GM23338 (cell line): ENCODE measurements at regions not wholly inside any gene's neighbourhood (a gene's known extent, or its start where the extent isn't known, plus 50 kb on each side); places are given as distances from the start of the nearest gene placed in this dataset.

Experiments used
- ATAC-seq: fragments of 200-7000 bp; cut with Tn5 transposase; 3 replicates; pipeline ENCODE4 v1.9.1; 2020
- DNase-seq: peaks from one replicate; pipeline ENCODE4 v3.0.0-alpha.2; 2015; ENCODE audit warnings: low spot score
- H2AFZ ChIP-seq: fragments of 200-600 bp; sonication (generic); 2 replicates; pipeline ENCODE4 v1.8.0; 2016; ENCODE audit warnings: antibody characterized with exemption, mild to moderate bottlenecking, moderate library complexity
- H3F3A ChIP-seq: fragments of 200-600 bp; sonication (generic); replicated peaks from 2 replicates; pipeline ENCODE4 v1.8.0; 2017; ENCODE audit warnings: antibody characterized with exemption, mixed run types, low read depth
- H3K27ac ChIP-seq: fragments of 200-600 bp; sonication (generic); 2 replicates; pipeline ENCODE4 v1.6.1; 2016; ENCODE audit warnings: low read depth
- H3K27me3 ChIP-seq: fragments of 200-600 bp; sonication (generic); 2 replicates; pipeline ENCODE4 v1.8.0; 2016; ENCODE audit warnings: mild to moderate bottlenecking, mixed run types, moderate library complexity; ENCODE audit not compliant: insufficient read depth
- H3K36me3 ChIP-seq: fragments of 200-600 bp; sonication (generic); 2 replicates; pipeline ENCODE4 v1.8.0; 2016; ENCODE audit warnings: mild to moderate bottlenecking; ENCODE audit not compliant: insufficient read depth
- H3K4me1 ChIP-seq: fragments of 200-600 bp; sonication (generic); 2 replicates; pipeline ENCODE4 v1.8.0; 2016; ENCODE audit warnings: mild to moderate bottlenecking, moderate library complexity; ENCODE audit not compliant: insufficient read depth
- H3K4me2 ChIP-seq: fragments of 200-600 bp; sonication (generic); 2 replicates; pipeline ENCODE4 v1.7.1; 2017; ENCODE audit warnings: mixed run types
- H3K4me3 ChIP-seq: fragments of 200-600 bp; sonication (generic); 2 replicates; pipeline ENCODE4 v1.6.1; 2016; ENCODE audit warnings: mixed run types
- H3K79me2 ChIP-seq: fragments of 200-600 bp; sonication (generic); replicated peaks from 2 replicates; pipeline ENCODE4 v1.8.0; 2017; ENCODE audit warnings: mild to moderate bottlenecking; ENCODE audit not compliant: insufficient read depth
- H3K9me2 ChIP-seq: fragments of 200-600 bp; sonication (generic); 2 replicates; pipeline ENCODE4 v1.8.0; 2017; ENCODE audit not compliant: insufficient read depth
- H4K20me1 ChIP-seq: fragments of 200-600 bp; sonication (generic); replicated peaks from 2 replicates; pipeline ENCODE4 v1.8.0; 2017; ENCODE audit warnings: mild to moderate bottlenecking; ENCODE audit not compliant: insufficient read depth
- H3K27ac Mint-ChIP-seq: 2 replicates; pipeline ENCODE4 v1.8.0; 2020; ENCODE audit warnings: inconsistent platforms, mild to moderate bottlenecking, moderate library complexity, mixed read lengths
- H3K27me3 Mint-ChIP-seq: 3 replicates; pipeline ENCODE4 v1.8.0; 2022; ENCODE audit warnings: low read depth, mild to moderate bottlenecking, moderate library complexity, mixed read lengths, inconsistent platforms; ENCODE audit not compliant: insufficient read depth, poor library complexity
- H3K36me3 Mint-ChIP-seq: 3 replicates; pipeline ENCODE4 v1.8.0; 2021; ENCODE audit warnings: low read depth, mild to moderate bottlenecking, inconsistent platforms, moderate library complexity, mixed read lengths
- H3K4me1 Mint-ChIP-seq: 3 replicates; pipeline ENCODE4 v1.8.0; 2020; ENCODE audit warnings: mild to moderate bottlenecking, inconsistent platforms, mixed read lengths
- H3K4me3 Mint-ChIP-seq: 3 replicates; pipeline ENCODE4 v1.8.0; 2021; ENCODE audit warnings: moderate library complexity, mild to moderate bottlenecking, inconsistent platforms, mixed read lengths
- H3K9me3 Mint-ChIP-seq: 3 replicates; pipeline ENCODE4 v1.8.0; 2020; ENCODE audit warnings: moderate library complexity, mild to moderate bottlenecking, inconsistent platforms, mixed read lengths
- CREB1 ChIP-seq: fragments of 250-450 bp; sonication (Bioruptor Pico); IDR thresholded peaks from 2 replicates; pipeline ENCODE4 v1.5.0; 2020; ENCODE audit warnings: low read depth, mild to moderate bottlenecking, moderate library complexity
- EZH2phosphoT487 ChIP-seq: fragments of 200-600 bp; sonication (generic); IDR thresholded peaks from one replicate; pipeline ENCODE4 v1.8.1; 2018; ENCODE audit warnings: antibody characterized with exemption; ENCODE audit not compliant: unreplicated experiment
- NANOG ChIP-seq: IDR thresholded peaks from 2 replicates; pipeline ENCODE4 v1.6.1; 2016; ENCODE audit warnings: antibody characterized with exemption, borderline replicate concordance
- ZNF331 ChIP-seq: fragments of 250-450 bp; sonication (Bioruptor Pico); IDR thresholded peaks from 2 replicates; pipeline ENCODE4 v1.5.0; 2020; ENCODE audit warnings: low read depth, mild to moderate bottlenecking, moderate library complexity
- TF ChIP-seq, protein P1 (sequence below): fragments of 250-450 bp; sonication (Bioruptor Pico); IDR thresholded peaks from 2 replicates; pipeline ENCODE4 v1.5.0; 2020; ENCODE audit warnings: mild to moderate bottlenecking, moderate library complexity
- TF ChIP-seq, protein P2 (sequence below): IDR thresholded peaks from one replicate; pipeline ENCODE4 v1.6.1; 2018; ENCODE audit warnings: antibody characterized with exemption; ENCODE audit not compliant: unreplicated experiment
- TF ChIP-seq, protein P3 (sequence below), 2 experiments: fragments of 200-600 bp in 1 of 2; sonication (generic) in 1 of 2; conservative IDR thresholded peaks; 2 replicates each; pipeline versions ENCODE4 v1.5.1 to v1.6.1; 2016 to 2017; ENCODE audit warnings: antibody characterized with exemption in 2 of 2, low read depth in 2 of 2, mild to moderate bottlenecking in 2 of 2, moderate library complexity in 1 of 2
- TF ChIP-seq, protein P4 (sequence below): IDR thresholded peaks from 2 replicates; pipeline ENCODE4 v1.6.1; 2016; ENCODE audit warnings: antibody characterized with exemption

DNA sequence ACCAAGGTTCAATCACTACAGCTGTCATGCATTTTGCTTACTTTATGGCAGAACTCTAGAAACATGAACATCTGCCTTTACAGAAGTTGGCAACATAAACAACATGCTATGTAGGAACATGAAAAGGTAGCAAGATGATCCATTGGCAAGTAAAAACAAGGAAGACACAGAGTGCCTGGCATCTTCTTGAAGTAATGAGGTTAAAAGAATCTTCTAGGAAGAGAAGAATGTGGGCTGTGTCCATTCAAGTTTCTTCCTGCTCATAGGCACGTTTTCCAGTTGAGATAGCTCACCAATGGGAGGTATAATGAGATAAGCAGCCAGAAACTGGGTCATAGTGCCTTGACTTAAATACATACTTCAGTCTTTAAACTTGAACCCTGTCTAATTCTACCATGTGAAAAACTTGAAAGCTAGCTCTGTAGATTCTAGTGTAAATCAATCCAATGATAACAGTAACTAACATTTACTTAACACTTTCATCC is 109.4 kb upstream of the PRLR start (continued):
- TF ChIP-seq, protein P1, sequence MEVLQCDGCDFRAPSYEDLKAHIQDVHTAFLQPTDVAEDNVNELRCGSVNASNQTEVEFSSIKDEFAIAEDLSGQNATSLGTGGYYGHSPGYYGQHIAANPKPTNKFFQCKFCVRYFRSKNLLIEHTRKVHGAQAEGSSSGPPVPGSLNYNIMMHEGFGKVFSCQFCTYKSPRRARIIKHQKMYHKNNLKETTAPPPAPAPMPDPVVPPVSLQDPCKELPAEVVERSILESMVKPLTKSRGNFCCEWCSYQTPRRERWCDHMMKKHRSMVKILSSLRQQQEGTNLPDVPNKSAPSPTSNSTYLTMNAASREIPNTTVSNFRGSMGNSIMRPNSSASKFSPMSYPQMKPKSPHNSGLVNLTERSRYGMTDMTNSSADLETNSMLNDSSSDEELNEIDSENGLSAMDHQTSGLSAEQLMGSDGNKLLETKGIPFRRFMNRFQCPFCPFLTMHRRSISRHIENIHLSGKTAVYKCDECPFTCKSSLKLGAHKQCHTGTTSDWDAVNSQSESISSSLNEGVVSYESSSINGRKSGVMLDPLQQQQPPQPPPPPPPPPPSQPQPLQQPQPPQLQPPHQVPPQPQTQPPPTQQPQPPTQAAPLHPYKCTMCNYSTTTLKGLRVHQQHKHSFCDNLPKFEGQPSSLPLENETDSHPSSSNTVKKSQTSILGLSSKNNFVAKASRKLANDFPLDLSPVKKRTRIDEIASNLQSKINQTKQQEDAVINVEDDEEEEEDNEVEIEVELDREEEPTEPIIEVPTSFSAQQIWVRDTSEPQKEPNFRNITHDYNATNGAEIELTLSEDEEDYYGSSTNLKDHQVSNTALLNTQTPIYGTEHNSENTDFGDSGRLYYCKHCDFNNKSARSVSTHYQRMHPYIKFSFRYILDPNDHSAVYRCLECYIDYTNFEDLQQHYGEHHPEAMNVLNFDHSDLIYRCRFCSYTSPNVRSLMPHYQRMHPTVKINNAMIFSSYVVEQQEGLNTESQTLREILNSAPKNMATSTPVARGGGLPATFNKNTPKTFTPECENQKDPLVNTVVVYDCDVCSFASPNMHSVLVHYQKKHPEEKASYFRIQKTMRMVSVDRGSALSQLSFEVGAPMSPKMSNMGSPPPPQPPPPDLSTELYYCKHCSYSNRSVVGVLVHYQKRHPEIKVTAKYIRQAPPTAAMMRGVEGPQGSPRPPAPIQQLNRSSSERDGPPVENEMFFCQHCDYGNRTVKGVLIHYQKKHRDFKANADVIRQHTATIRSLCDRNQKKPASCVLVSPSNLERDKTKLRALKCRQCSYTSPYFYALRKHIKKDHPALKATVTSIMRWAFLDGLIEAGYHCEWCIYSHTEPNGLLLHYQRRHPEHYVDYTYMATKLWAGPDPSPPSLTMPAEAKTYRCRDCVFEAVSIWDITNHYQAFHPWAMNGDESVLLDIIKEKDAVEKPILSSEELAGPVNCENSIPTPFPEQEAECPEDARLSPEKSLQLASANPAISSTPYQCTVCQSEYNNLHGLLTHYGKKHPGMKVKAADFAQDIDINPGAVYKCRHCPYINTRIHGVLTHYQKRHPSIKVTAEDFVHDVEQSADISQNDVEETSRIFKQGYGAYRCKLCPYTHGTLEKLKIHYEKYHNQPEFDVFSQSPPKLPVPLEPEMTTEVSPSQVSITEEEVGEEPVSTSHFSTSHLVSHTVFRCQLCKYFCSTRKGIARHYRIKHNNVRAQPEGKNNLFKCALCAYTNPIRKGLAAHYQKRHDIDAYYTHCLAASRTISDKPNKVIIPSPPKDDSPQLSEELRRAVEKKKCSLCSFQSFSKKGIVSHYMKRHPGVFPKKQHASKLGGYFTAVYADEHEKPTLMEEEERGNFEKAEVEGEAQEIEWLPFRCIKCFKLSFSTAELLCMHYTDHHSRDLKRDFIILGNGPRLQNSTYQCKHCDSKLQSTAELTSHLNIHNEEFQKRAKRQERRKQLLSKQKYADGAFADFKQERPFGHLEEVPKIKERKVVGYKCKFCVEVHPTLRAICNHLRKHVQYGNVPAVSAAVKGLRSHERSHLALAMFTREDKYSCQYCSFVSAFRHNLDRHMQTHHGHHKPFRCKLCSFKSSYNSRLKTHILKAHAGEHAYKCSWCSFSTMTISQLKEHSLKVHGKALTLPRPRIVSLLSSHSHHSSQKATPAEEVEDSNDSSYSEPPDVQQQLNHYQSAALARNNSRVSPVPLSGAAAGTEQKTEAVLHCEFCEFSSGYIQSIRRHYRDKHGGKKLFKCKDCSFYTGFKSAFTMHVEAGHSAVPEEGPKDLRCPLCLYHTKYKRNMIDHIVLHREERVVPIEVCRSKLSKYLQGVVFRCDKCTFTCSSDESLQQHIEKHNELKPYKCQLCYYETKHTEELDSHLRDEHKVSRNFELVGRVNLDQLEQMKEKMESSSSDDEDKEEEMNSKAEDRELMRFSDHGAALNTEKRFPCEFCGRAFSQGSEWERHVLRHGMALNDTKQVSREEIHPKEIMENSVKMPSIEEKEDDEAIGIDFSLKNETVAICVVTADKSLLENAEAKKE: no peak

DNA sequence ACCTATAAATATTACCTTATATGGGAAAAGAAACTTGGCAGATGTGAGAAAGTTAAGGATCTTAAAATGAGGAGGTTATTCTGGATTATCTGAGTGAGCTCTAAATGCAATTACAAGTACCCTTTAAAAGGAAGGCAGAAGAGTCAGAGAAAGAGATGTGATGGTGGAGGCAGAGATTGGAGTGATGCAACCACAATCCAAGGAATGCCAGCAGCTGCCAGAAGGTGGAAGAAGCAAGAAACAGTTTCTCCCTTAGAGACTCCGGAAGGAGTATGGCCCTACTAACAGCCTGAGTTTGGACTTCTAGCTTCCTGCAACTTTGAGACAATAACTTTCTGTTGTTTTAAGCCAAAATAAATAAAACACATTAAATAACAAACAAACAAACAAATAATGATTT is 108.7 kb upstream of the PRLR start:
- peaks cover 16% of the 10 kb centered on the region for H3K4me1 ChIP-seq
- H4K20me1 ChIP-seq: no peaks in the 10 kb centered on the region
- no peaks in the 10 kb centered on the region for H3K79me2 ChIP-seq
- H3K9me3 Mint-ChIP-seq: peaks cover 13% of the 10 kb centered on the region
- 0 out of 2 replicates have a peak, but pooled peaks cover 3% of the 10 kb centered on the region for H3K9me2 ChIP-seq
- TF ChIP-seq NANOG (no peak), EZH2phosphoT487 (no peak)
- H3K36me3 ChIP-seq: no peaks in the 10 kb centered on the region
- H3K4me1 Mint-ChIP-seq: peaks cover 31% of the 10 kb centered on the region
- H3K4me3 Mint-ChIP-seq: no peak overlapping the region
- peaks cover 7% of the 10 kb centered on the region; the same call in 2 of the 3 replicates for H3K36me3 Mint-ChIP-seq
- no peaks in the 10 kb centered on the region for H3K27me3 ChIP-seq
- peak overlapping the region; percentile 76 for H3K27ac ChIP-seq
- H2AFZ ChIP-seq: no peak overlapping the region
- H3K4me2 ChIP-seq: no peak overlapping the region
- peaks cover 5% of the 10 kb centered on the region for H3K27me3 Mint-ChIP-seq
- H3K4me3 ChIP-seq: no peak overlapping the region
- peak overlapping the region; percentile 98 for H3K27ac Mint-ChIP-seq
- no peak for ATAC-seq
- no peaks in the 10 kb centered on the region for H3F3A ChIP-seq
- DNase-seq: no peak

DNA sequence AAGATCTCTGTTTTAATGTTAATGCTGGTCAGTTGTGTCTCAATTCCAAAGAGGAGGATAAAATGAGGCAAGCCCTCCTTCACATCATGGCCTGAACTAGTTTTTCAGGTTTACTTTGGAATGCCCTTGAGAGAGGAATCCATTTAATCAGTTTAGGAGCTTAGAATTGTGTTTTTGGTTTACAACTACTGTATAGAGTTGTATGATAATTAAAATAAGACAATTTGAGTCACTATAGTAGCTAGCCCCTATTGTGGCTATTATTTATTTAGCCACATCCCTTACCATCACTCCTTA is 107.8 kb upstream of the PRLR start:
- no peaks in the 10 kb centered on the region for H3K36me3 ChIP-seq
- Mint-ChIP-seq H3K27ac (peak overlapping the region; percentile 98), H3K9me3 (peaks cover 9% of the 10 kb centered on the region), H3K27me3 (peaks cover 5% of the 10 kb centered on the region), H3K4me3 (peak overlapping the region; percentile 34; the same call in 1 of the 3 replicates), H3K36me3 (peaks cover 7% of the 10 kb centered on the region; the same call in 2 of the 3 replicates), H3K4me1 (peaks cover 31% of the 10 kb centered on the region)
- no peak overlapping the region for H2AFZ ChIP-seq
- H3K27ac ChIP-seq: peak overlapping the region; percentile 76
- no peaks in the 10 kb centered on the region for H3K27me3 ChIP-seq
- DNase-seq (peak; percentile 55), ATAC-seq (peak; percentile 81)
- H3K9me2 ChIP-seq: 0 out of 2 replicates have a peak, but pooled peaks cover 3% of the 10 kb centered on the region
- H3F3A ChIP-seq: no peaks in the 10 kb centered on the region
- peaks cover 16% of the 10 kb centered on the region for H3K4me1 ChIP-seq
- no peaks in the 10 kb centered on the region for H4K20me1 ChIP-seq
- peak overlapping the region; percentile 20; the same call in 1 of the 2 replicates for H3K4me2 ChIP-seq
- H3K4me3 ChIP-seq: no peak overlapping the region
- no peaks in the 10 kb centered on the region for H3K79me2 ChIP-seq
- TF ChIP-seq CREB1 (no peak), ZNF331 (no peak)
- TF ChIP-seq, protein P2, sequence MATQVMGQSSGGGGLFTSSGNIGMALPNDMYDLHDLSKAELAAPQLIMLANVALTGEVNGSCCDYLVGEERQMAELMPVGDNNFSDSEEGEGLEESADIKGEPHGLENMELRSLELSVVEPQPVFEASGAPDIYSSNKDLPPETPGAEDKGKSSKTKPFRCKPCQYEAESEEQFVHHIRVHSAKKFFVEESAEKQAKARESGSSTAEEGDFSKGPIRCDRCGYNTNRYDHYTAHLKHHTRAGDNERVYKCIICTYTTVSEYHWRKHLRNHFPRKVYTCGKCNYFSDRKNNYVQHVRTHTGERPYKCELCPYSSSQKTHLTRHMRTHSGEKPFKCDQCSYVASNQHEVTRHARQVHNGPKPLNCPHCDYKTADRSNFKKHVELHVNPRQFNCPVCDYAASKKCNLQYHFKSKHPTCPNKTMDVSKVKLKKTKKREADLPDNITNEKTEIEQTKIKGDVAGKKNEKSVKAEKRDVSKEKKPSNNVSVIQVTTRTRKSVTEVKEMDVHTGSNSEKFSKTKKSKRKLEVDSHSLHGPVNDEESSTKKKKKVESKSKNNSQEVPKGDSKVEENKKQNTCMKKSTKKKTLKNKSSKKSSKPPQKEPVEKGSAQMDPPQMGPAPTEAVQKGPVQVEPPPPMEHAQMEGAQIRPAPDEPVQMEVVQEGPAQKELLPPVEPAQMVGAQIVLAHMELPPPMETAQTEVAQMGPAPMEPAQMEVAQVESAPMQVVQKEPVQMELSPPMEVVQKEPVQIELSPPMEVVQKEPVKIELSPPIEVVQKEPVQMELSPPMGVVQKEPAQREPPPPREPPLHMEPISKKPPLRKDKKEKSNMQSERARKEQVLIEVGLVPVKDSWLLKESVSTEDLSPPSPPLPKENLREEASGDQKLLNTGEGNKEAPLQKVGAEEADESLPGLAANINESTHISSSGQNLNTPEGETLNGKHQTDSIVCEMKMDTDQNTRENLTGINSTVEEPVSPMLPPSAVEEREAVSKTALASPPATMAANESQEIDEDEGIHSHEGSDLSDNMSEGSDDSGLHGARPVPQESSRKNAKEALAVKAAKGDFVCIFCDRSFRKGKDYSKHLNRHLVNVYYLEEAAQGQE: no peak
- TF ChIP-seq, protein P3, sequence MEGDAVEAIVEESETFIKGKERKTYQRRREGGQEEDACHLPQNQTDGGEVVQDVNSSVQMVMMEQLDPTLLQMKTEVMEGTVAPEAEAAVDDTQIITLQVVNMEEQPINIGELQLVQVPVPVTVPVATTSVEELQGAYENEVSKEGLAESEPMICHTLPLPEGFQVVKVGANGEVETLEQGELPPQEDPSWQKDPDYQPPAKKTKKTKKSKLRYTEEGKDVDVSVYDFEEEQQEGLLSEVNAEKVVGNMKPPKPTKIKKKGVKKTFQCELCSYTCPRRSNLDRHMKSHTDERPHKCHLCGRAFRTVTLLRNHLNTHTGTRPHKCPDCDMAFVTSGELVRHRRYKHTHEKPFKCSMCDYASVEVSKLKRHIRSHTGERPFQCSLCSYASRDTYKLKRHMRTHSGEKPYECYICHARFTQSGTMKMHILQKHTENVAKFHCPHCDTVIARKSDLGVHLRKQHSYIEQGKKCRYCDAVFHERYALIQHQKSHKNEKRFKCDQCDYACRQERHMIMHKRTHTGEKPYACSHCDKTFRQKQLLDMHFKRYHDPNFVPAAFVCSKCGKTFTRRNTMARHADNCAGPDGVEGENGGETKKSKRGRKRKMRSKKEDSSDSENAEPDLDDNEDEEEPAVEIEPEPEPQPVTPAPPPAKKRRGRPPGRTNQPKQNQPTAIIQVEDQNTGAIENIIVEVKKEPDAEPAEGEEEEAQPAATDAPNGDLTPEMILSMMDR (conservative IDR thresholded peaks at IDR 0.05; ENCODE audit: low read depth in 2 of 2): no peak
- TF ChIP-seq, protein P4, sequence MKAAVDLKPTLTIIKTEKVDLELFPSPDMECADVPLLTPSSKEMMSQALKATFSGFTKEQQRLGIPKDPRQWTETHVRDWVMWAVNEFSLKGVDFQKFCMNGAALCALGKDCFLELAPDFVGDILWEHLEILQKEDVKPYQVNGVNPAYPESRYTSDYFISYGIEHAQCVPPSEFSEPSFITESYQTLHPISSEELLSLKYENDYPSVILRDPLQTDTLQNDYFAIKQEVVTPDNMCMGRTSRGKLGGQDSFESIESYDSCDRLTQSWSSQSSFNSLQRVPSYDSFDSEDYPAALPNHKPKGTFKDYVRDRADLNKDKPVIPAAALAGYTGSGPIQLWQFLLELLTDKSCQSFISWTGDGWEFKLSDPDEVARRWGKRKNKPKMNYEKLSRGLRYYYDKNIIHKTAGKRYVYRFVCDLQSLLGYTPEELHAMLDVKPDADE: no peak
